CD4-positive, alpha-beta T cell treated with Interferon gamma for 1 hour (primary cell): ENCODE measurements at regions not wholly inside any gene's neighbourhood (a gene's known extent, or its start where the extent isn't known, plus 50 kb on each side); places are given as distances from the start of the nearest gene placed in this dataset.

ENCODE experiments used
- DNase-seq: peaks from one replicate; pipeline ENCODE4 v3.0.0-alpha.2; 2020

DNA sequence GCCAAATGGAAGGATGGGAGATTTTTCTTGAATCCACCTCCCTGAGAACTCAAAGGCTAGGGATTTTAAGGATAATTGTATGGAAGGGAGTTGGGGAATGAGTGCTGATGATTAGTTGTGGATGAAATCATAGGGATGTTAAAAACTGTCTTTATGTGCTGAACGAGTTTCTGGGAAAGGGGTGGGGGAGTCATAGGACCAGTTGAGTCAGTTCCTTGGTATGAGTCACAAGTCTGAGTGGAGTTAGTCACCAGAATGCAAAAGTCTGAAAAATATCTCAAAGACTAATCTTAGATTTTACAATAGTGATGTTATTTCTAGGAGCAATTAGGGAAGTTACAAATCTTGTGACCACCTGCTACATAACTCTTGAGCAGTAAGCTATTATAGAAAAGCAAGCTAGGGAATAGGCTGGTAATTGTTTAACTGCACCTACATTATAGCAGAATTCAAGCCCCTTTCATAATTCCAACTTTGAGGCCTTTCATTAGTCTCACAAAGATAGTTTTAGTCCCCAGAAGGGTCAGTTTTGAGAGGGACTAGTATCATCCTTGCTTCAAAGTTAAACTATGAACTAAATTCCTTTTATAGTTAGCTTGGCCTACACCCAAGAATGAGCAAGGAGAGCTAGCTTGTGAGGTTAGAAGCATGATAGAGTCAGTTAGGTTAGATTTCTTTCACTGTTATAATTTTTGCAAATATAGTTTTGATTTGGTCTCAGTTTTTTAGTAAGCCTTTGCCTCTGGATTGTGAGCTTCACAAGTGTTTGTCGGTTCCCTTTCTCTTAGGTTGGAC is 668.0 kb downstream of the ETS1 start:
- no peak for DNase-seq

DNA sequence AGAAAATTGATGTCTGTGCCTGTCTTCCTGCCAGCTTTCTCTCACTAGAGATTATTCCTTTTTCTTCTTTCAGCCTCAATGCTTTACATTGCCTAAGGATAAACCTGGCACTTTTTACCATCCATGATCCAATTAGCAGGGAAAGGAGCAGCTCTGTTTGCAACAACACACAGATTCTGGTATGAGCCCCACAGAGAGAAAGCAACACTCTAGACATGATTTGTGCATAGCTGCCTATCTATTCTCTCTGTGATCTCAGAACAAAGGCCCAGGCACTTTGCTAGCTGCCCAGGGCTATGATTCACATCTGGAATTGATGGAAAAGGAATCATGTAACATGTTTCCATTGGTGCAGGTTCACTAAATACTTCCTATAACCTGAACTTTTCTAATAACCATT is 685.0 kb downstream of the ETS1 start:
- DNase-seq = no peak

DNA sequence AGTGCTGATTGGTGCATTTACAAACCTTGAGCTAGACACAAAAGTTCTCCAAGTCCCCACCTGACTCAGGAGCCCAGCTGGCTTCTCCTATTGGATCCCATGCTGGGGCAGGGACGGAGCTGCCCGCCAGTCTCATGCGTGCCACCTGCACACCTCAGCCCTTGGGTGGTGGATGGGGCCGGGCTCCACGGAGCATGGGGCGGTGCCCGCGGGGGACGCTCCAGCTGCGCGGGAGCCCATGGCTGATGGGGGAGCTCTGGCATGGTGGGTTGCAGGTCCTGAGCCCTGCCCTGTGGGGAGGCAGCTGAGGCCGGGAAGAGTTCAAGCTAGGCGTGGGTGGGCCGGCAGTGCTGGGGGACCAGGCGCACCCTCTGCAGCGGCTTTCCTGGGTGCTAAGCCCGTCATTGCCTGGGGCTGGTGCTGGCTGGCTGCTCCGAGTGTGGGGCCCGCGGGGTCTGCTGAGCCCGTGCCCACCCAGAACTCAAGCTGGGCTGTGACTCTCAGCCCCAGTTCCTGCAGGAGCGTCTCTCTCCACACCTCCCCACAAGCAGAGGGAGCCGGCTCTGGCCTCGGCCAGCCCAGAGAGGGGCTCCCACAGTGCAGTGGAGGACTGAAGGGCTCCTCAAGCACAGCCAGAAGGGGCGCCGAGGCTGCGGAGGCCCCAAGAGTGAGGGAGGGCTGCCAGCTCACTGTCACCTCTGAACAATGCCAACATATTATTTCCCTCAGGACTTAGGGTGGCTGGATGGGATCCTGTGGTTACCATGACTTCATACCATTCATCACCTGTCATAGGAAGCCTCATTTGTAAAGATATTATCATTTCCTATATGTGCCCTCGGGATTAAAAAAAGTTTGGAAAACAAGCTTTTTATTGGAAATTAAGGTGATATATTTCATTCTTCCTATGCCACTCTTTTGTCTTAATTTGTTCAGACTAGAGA is 688.7 kb downstream of the ETS1 start:
- DNase-seq = no peak

DNA sequence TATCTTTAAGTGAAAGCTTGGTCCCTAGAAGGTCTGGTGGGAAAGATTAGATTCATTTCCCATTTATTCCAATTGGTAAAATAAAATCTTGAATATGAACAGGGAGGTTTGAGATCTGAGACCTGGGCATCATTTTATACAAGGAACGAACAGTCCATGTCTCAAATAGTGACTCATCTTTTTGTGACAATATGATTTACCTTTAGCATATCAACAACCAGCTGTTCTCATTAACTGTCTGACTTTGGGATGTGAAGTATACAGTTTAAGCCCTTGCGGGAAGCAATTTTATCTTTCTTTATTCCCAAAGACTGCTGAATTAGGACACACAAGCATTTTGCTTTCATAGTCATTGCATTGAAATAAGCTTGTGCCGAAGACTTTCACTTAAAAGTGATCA is 691.6 kb downstream of the ETS1 start:
- DNase-seq = no peak

DNA sequence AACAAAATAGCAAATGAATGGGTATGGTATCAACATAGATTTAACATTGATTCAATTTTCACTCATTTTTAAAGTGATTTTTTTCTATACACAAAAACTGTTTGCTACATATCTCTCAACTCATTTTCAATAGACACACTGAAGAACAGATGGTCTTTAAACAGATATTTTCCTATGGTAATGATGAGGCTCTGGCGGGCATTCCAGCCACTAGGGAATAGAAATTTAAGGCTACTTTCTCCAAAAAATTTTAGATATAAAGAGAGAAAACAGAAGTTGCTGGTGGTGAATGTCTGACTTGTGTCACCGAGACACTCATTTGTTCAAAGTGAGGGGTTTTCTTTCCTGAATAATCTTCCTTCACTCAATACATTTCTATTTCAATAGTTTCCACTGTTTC is 693.0 kb downstream of the ETS1 start:
- DNase-seq = no peak

DNA sequence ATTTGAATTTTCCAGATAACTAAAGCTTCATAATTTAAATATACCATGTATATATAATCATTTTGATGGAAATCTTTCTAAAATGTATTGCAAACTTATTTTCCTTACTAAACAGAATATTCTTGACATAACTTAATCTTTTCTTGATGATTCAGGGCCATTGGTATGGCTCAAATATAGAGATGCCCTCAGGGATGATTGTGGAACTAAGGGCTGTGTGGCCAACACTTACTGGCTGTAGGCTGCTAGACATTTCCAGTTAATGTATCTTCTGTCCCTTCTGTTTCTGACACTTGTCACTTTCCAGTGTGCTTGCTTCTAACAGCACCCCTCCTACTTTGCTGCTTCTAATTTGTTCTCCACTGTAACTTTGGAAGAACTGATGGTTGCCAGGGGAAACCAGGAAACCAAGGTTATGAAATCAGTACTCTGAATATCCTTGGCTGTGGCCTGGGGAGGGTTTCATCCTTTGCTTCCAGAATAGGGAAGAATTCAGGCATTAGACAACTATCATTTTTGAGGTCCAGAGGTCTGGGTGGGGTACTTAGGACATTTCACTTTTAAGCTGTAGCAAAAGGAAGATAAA is 697.2 kb downstream of the ETS1 start:
- DNase-seq = no peak

DNA sequence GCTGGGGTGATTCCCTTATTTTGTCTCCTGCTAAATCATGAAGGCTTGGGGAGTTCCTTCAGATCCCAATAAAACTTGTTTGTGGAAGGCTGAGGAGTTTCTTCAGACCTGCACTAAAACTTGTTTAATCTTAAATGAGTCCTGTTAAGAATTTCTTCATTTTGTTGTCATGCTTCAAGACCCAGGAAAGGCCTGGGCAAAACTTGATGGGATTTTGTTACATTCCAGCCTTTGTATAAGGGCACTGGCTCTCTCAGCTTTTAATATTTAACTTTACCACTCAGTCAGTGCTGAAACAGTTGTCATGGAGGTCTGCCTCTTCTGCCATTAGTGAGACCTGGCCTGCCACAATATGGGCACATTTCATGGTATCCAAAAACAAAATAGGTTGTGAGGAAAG is 699.0 kb downstream of the ETS1 start:
- no peak for DNase-seq

DNA sequence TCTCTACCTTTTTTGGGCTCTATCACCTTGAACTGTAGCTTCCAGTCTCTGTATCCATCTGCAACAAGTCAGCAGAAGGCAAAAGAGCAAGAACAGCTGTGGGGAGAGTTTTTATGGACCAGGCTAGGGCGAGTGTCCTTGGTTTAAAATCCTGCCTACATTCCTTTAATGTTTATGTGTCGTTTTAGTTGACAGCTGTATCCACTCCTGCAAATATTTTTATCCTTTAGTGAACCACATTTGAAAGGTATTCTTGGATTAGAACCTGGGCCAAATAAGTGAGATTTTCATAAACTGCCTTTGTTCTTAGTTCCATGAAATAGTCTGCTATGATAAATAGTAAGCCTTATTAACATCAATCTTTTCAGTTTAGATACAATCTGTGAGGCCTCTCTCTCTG is 712.2 kb downstream of the ETS1 start:
- DNase-seq = no peak

DNA sequence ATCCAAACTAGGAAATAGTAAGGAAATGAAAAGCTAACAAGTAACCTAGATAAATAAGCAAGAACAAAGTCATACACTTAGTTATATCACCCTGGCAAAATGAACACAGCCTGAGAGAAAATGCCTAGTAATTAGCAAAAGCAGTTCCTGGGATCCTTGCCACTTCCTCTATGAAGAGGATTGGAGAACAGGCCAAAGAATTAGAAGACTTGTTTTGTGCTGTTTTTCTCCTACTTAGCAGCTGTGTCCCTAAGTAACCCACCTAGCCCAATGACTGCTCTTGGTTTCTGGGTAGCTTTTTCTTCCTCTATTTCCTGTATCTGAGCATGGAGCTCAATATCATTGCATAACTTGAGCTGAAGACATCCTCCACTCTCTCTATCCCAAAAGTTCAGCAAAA is 713.9 kb downstream of the ETS1 start:
- no peak for DNase-seq

DNA sequence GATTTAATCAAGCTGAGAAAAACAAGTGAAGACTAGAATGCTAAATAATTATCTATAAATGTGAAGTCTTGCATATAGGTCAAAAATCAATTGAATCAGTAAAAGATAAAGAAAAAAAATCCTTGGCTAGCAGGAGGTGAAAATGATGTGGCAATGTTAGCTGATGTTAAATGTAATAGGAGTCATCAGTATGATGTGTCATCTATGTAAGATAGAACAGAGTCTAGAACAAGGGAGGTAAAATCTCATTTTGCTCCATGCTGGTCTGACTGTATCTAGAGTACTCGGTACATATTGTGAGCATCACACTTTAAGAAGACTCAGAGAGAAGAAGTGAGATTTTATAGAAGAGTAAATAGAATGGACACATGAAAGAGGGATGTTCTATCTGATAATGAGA is 721.2 kb downstream of the ETS1 start:
- no peak for DNase-seq

DNA sequence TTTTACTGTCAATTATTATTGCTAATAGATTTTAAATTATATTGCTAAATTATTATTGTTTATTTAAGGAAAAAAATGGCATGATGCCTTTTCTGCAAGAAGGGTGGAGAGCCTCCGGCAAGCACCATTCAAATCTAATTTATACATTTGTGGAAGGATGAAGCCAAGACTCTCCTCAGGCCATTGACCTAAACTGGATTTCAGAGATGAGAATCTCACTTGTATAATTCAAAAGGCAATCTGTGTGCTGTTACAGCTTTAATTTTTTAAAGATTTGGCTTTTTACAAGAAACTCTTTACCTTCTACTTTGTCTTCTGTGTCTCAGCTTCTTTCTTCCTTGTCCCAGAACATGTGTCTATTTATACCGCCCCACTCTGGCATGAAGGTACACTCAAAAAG is 722.5 kb downstream of the ETS1 start:
- DNase-seq = no peak

DNA sequence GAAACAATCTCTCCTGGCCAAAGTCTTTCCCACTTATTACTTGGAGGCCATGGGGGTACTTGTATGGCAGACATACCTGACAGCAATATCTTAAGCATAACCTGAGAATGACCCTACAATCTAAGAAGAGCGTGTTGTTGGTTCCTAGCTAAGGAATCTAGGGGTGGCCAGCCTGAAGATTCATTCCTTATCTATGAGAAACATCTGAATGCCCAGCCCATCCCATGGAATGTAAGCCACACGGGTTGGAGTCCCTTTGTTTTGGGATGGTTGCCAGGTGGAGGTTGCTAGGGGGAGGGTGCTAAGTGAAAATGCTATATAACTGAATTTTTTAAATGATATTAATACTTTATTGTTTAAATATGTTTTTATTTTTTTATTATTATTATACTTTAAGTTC is 725.0 kb downstream of the ETS1 start:
- no peak for DNase-seq

DNA sequence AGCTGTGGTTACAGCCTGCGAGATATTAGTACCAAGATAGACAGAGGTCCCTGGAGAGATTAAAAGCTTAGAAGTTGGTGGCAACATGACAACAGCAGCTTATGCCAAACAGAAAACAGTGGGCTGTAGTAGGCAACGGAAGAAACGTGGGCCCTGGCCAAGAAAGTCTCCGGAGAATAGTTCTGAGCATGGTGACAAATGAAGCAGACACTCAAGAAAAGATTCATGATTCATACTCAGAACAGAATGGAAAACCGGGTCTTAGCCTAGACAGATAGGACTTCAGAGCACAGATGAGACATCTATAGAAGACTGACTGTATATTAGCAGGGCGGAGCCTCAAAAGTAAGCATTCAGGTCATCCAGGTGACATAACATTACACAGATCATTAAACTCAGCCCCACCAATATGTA is 727.4 kb downstream of the ETS1 start:
- DNase-seq = no peak

DNA sequence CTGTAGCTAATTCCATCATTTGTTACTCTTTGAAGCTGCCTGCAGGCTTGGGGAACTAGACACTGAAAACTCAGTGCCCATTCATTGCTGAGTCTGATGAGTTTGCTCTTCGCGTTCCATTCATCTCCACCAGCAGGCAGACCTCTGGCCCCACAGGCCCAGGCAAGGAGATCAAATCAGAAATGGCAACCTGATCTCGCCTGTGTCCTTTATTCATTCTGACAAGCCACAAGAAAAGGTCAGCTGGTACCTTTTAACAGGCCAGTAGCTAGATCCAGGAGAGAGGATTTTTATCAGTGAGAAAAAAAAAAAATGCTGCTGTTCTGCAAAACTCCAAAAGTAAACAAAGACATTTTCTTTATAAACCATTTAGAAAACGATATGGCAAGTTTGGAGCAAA is 742.5 kb downstream of the ETS1 start:
- no peak for DNase-seq

DNA sequence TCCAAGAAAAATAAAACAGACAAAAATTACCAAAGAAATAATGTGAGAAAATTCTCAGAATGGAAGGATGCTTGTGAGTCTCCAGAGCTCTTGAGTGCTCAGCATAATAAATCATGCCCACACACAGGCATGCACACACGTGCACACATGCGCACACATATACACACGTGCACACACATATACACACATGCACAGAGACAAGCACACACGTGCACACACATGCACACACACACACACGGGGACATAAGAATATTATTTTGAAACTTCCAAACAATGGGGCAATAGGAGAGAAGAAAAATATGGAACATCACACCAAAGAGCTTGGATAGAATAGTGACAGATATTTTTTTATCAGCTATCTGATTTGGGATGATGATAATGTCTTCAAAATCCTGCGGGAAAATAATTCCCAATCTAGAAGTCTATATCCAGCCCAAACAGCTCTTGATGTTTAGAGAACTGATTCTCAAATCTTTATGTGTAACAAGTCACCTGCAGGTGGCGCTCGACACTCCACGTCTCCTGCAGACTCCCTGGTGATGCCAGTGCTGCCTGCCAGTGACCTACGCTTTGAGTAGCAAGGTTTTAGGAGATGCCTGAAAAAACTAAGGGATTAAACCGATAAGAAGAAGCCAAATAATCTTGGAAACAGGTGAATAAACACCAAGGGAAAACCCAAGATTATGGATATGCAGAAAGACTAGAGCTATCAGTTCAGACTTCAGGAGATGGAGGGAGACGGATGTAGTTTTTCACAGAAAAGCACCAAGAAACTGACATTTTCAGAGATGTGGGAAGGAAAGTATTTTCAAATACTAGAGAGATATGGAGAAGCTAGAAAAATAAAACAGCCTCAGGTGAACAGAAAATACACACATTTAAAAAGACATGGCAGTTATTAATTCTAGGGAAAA is 743.6 kb downstream of the ETS1 start:
- peak; percentile 3 for DNase-seq

DNA sequence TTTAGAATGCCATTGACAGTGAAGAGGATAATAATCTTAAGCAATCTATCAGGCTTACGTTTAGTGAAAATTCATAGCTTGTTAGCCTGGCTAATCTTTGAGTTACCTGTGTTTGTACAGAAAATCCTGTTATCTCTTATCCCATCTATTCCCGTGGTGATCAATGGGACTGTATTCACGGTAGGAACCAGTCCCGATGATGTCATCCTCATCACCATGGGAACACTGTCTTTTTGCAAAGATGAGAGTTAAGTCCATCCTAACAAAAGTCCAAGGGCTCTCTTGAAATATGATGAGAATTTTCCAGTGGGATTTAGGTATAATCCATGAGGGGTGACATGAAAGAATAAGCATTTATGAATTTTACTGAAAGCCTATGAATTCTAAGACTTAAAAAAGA is 762.2 kb downstream of the ETS1 start:
- no peak for DNase-seq

DNA sequence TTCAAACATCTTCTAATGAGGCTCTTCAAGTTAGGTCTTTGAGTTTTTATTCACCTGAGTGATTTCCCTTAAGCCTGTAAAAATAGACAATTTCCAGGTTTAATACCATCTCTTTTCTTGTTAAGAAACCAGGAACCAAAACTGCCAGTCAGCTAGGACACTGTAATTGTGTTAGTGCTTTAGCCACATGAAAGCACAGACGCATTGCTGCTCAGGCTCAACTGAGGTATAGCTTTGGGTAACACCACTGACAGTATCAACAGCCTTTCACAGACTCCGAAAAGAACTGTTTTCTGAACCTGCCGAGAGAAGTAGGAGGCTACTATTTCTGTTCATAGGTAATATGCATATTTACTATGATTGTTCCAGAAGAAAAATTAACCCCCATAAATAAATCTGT is 768.7 kb downstream of the ETS1 start:
- no peak for DNase-seq

DNA sequence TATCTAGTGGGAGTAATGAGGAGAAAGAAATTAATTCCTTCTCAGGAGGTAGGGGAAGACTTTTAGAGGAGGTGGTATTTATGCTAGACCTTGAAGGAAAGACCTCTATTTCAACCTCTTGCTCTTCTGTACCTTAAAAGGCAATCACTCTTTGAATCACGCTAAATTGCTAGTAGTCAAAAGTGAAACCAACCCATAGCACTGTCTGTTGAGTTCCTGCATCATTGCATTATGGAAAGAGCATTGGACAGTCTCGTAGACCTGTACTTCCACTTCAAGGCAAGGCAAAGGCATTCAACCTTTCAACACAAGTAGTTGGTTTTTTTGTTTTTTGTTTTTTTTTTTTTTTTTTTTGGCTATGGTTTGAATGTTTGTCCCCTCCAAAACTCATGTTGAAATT is 770.4 kb downstream of the ETS1 start:
- no peak for DNase-seq

DNA sequence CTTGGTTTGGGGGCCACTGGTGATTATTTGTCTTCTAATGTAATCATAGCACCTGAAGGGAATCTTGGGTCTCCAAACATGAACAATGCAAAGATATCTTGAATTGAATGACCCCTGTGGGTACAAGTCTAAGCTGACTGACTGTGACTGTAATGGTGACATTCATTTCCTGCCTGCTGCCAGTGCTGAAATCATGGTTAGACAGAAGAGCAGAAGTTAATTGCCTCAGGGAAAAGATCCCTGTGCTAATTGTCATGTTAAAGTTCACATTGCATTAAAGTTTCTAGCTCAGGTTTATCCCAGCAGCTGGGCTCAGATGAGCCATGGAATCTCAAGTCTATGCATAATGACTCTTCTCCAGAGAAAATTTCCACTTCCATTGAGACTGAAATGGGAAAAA is 772.0 kb downstream of the ETS1 start:
- no peak for DNase-seq

DNA sequence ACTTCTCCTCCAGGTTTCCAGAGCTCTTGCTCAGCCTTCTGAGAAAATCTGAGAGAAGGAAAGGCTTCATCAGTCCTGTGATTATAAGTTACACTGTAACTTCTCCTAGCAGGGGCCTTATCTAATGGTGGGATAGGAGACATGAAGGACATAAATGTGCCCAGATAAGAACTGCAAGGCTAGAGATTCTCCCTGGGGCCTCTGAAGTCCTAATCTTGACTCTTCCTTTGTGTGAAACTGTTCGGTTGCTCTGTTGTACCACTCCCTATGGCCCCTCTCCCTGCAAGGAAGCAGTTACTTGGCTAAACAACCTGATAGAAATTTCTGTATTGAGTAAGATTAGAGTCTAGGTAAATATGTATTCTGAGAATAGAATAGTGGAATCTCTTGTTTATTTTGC is 780.9 kb downstream of the ETS1 start:
- no peak for DNase-seq

DNA sequence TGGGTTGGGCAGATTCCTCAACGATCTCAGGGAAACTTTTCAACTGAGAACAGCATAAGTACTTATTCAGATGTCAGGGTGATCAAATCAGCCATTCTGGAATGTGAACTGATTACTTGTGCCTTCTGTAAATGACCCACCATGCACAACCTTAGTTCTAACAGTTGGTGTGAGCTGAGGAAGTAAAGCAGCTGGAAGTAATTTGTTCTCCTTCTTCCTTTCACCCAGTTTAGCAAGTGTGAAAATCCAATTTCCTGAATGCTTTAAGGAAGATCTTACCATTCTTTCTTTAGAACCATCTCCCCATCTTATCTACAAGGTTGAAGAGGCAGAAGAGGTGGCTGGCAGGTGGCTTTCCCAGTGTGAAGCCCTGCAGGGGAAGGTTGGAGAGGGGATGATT is 781.6 kb downstream of the ETS1 start:
- DNase-seq = no peak

DNA sequence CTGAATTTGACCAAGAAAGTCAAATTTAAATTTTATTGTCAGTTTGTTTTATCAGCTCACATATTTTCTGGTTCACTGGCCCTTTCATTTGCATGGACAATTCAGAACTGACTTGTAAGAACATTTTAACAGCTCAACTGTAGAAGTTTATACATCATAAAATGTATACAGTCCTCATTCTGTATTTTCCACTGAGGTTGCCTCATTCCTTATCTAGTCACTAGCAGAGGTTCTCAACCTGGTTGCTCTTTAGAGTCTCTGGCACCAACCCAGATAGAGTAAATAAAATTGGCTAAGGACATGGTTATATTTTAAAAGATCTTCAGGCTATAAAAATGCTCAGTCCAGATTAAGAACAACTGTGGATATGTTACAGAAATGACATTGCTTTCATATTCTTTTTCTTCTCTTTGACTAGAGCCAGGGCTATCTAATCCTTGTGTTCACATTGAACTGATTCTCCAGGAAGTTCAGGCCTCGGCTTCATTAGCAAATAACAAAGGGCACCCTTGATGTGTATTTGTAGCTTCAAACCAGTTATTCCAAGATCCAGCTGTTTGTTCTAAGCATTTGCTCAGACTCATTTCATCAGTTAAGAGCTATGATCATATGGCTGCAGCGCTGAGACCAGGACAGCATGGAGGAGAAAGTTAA is 782.5 kb downstream of the ETS1 start:
- no peak for DNase-seq
